Body of pancreas (tissue), 4 donors: ENCODE measurements at regions not wholly inside any gene's neighbourhood (a gene's known extent, or its start where the extent isn't known, plus 50 kb on each side); places are given as distances from the start of the nearest gene placed in this dataset.

ENCODE experiments used
- POLR2A ChIP-seq, 3 donors: fragments of 450-650 bp; IDR thresholded peaks; one replicate each; pipeline ENCODE4 v1.6.1; 2016; ENCODE audit warnings: antibody characterized with exemption in 3 of 3, mild to moderate bottlenecking in 2 of 3
- TF ChIP-seq, protein P1 (sequence below), 7 experiments: fragments of 450-650 bp in 4 of 7; fragments of 200-600 bp in 3 of 7; sonication (generic) in 3 of 7; IDR thresholded peaks; one replicate each; pipeline ENCODE4 v1.5.1; 2016 to 2019; ENCODE audit warnings: antibody characterized with exemption in 7 of 7

DNA sequence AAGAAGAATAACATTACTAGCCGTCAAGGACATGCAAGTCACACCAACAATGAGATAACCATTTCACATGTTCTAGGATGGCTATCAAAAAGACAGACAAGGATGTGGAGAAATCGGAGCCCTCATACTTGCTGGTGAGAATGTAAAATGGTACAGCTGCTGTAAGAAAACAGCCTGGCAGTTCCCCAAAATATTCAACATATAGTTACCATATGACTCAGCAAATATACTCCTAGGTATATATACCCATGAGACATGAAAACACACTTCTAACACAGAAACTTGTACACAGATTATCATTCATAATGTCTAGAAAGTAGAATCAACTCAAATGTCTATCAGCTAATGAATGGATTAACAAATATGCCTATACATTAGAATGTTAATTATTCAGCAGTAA lies 105.4 kb upstream of the PCAT7 start:
- no peak for TF ChIP-seq POLR2A (IDR thresholded peaks at IDR 0.05)
- TF ChIP-seq, protein P1, sequence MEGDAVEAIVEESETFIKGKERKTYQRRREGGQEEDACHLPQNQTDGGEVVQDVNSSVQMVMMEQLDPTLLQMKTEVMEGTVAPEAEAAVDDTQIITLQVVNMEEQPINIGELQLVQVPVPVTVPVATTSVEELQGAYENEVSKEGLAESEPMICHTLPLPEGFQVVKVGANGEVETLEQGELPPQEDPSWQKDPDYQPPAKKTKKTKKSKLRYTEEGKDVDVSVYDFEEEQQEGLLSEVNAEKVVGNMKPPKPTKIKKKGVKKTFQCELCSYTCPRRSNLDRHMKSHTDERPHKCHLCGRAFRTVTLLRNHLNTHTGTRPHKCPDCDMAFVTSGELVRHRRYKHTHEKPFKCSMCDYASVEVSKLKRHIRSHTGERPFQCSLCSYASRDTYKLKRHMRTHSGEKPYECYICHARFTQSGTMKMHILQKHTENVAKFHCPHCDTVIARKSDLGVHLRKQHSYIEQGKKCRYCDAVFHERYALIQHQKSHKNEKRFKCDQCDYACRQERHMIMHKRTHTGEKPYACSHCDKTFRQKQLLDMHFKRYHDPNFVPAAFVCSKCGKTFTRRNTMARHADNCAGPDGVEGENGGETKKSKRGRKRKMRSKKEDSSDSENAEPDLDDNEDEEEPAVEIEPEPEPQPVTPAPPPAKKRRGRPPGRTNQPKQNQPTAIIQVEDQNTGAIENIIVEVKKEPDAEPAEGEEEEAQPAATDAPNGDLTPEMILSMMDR (IDR thresholded peaks at IDR 0.05), result no peak
